Hindlimb muscle (tissue), 1 donor: ENCODE measurements at regions not wholly inside any gene's neighbourhood (a gene's known extent, or its start where the extent isn't known, plus 50 kb on each side); places are given as distances from the start of the nearest gene placed in this dataset.
A peak's percentile ranks its signal among the peaks of the same experiment; 100 is the strongest.

Source experiments
- DNase-seq: peaks from one replicate; pipeline ENCODE4 v3.0.0-alpha.2; 2013

DNA sequence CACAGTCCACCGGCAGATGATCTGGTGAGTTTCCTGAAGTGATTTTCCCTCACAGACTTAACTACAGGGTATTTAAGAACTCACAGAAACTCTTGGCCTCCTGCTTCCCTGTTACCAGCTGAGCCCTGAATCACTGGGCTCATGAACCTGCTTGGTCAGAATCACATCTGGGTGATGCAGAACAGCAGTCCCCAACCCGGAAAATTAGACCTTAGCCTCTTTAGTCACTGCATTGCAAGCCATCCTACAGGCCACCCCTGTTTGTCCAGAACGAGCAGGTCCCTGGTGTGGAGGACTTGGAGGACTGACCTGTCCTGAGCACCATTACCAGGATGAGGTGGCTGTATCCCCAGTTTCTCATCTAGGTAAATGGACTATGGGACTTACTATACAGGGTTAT, 539.2 kb downstream of the TNS3 start:
- DNase-seq = no peak

GRCh38 chr7:47040795-47041347, 541.0 kb downstream of the TNS3 start:
- no peak for DNase-seq

DNA sequence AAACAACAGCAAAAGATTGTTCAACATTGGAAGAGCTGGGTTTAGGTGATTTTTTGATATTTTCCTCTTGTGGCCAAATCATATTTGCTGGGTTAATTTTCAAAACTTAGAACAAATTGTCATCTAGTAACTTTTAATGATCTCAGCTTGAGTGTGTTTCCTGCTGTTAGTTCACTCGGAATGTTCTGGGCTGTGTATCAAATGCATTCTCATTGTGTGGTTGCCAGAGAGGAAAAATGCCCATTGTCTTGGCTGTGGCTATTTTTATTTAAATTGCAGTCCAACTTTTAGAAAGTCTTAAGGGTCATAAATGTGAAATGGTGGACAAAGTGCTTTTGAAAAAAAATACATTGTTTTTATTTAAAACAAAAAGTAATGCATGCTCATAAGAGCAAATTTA, 542.0 kb downstream of the TNS3 start:
- peak; percentile 60 for DNase-seq

GRCh38 chr7:47039089-47039648, 542.7 kb downstream of the TNS3 start:
- no peak for DNase-seq

- no peak for DNase-seq
Observed at GRCh38 chr7:47038621-47039020, 543.3 kb downstream of the TNS3 start.

GRCh38 chr7:47037607-47038006, 544.3 kb downstream of the TNS3 start:
- no peak for DNase-seq

GRCh38 chr7:47036909-47037308, 545.0 kb downstream of the TNS3 start:
- DNase-seq = no peak

DNA sequence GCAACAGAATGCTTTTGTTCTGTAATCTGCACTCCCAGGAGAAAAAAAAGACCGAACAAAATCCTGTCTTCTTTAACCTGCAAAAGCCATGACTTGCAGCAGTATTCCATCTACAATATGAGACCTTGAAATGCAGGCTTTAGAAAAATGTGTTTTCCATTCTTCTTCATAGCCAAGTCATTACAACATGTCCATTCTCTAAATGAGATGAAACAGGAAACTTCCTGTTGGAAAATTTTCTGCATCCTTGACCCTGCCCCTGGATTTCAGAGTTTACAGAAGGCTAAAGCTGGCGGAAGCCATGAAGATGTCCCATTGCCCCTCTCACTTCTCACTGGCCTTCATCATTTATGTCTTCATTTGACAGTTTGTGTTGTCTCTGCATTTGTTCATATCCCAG, 546.4 kb downstream of the TNS3 start:
- DNase-seq = peak; percentile 42

- no peak for DNase-seq
Observed at GRCh38 chr7:47034180-47034579, 547.7 kb downstream of the TNS3 start.

DNA sequence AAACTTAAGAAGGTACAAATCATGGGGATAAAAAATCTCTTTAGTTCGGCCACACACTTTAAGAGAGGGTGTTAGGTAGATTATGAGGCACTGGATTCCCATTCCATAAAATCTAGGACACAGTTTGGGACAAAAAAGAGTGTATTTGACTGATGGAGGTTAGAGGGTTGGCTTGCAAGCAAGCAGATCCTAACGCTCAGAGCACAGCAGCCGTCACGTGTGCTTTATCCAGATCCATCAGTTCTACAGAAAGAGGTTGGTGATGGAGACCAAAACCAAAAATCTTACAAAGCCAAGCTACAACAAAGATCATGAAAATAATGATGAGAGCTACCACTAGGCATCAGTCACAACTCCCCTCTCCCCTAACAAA, 549.4 kb downstream of the TNS3 start:
- peak; percentile 30 for DNase-seq

GRCh38 chr7:47031786-47032535, 550.0 kb downstream of the TNS3 start:
- DNase-seq = peak; percentile 69

- no peak for DNase-seq
Observed at GRCh38 chr7:47028284-47028683, 553.6 kb downstream of the TNS3 start.

DNA sequence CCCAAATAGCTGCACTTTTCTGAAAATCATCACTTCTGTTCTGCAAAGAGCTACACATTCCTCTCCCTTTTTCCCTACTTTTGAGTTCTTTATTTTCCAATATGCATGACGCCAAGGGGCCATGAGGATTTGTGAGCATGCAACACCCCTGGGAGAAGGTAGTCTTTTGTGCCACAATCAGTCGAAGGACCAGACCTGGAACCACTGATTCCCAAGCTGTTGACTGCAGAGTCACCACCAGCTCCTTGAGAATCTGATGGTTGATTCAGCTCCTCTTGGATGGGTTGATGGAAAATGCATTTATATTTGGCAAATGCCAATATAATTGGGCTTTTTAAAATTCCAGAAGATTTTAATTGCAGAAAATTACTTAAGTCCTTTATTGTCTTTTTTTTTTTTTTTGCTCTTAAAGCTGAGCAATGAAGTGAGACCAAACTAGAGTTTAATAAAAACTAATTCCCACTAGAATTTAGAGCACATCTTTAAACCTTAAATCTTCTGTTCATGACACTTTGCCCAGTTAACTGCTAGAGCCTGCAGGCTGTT, 554.1 kb downstream of the TNS3 start:
- DNase-seq = peak; percentile 43

DNA sequence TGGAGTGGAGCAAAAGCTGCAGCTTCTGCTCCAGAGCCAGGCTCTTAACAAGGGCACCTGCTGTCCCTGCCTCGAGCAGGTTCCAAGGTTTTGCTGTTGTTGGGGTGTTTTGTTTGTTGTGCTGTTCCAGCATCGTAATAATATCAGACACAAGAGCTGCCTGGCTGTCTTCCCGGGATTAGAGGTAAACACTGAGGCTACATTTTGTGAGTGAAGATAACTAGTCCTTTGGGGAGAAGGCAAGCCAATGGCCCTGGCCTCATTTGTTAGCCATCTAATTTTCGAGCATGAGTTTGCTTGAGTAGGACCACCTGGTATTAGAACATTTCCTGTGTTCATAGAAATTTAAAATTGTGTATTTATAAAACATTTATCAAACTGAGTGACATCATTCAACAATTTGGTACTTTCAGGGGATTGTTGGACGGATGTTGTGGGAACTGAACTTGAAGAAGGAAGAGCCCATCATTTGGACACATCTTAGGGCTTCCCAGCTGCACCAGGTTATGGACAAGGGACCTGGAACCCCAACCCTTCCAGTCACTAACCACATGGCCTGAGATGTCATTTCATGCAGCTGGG, 555.0 kb downstream of the TNS3 start:
- peak; percentile 70 for DNase-seq

GRCh38 chr7:47024991-47025390, 556.9 kb downstream of the TNS3 start:
- DNase-seq = no peak

- no peak for DNase-seq
Observed at GRCh38 chr7:47008461-47008860, 573.5 kb downstream of the TNS3 start.

GRCh38 chr7:47007471-47007870, 574.4 kb downstream of the TNS3 start:
- DNase-seq = peak; percentile 36

- no peak for DNase-seq
Observed at GRCh38 chr7:47000561-47000960, 581.4 kb downstream of the TNS3 start.

DNA sequence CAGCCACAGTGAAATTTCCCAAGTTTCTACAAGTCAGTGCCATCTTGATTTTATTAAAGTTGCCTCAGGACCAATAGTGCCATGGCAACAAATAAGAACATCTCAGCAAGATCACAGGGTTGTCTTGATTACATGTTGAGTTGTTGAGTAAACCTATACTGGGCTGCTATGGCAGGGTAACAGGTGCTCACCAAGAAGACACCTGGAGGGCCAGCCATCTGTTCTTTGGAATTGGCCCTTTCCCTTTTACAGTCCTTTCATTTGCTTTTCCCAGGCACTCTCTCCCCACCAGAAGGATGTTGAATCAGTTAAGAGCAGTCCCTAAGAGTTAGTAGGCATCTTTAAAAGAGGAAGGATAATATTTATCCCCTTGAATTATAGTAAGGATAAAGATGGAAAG, 582.0 kb downstream of the TNS3 start:
- no peak for DNase-seq

- DNase-seq = no peak
Observed at GRCh38 chr7:46996972-46997371, 584.9 kb downstream of the TNS3 start.

- DNase-seq = no peak
Observed at GRCh38 chr7:46993396-46993795, 588.5 kb downstream of the TNS3 start.

DNA sequence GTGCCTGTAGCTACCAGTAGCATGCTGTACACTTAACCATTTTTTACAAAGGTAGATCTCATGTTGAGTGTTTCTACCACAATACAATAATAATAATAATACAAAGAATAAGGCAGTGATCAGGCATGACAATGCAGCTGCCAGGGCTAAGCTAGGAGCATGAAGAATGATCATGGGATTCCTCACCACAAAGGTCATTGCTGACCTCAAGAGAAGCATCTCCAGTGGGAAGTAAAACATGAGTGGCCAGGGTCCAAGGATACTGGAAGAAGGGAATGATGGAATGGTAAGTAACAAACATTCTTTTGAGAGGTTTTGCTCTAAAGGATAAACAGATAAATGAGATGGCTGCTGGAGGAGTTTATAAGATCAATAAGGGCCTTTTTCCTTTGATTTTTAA, 591.1 kb downstream of the TNS3 start:
- no peak for DNase-seq

DNA sequence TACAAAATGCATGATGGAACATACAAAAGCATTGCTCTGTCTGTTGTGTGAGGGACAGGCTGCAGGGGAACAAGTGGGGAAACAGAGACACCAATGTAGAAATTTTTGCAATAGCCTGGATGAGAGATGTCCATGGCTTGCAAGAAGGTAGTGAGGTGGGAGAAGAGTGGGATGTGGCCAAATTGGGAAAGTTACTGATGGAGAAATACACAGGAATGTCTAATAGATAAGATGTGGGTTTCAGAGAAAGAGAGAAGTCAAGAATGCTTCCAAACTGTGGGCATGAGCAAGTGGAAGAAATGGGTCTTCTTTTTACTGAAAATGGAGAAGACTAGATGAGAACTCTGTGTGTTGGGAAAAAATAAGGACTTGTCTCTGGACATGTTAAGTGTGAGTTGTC, 592.7 kb downstream of the TNS3 start:
- no peak for DNase-seq

DNA sequence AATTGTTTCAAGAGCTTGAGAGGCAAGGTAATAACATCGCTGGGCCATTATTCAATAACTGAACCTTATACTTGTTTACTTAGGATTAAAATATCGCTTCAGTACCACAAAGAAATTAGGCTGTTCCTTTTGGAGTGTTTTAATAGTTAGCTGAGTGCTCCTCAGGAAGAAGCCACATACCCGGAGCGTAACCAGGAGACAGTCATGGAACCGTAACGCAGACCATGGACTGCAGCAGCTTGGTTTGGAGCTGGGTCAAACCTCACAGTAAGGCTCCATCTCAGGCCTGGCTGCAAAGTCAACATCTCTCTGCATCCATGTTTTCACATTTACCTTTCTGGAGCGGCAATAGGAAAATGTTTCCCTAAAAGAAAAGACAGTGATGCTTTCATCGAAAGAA, 599.0 kb downstream of the TNS3 start:
- DNase-seq = no peak
